Gastroesophageal sphincter (tissue), 4 donors: ENCODE measurements at regions not wholly inside any gene's neighbourhood (a gene's known extent, or its start where the extent isn't known, plus 50 kb on each side); places are given as distances from the start of the nearest gene placed in this dataset.

Source experiments
- ATAC-seq: fragments of 150-250 bp; one replicate; pipeline ENCODE4 v1.9.1; 2016; ENCODE audit warnings: mild to moderate bottlenecking, moderate library complexity
- H3K27ac ChIP-seq, 4 donors: fragments of 200-600 bp; sonication (generic) in 3 of 4; 1 replicate in 3 of 4; 2 replicates in 1 of 4; pipeline ENCODE4 v1.5.1; 2016 to 2019
- H3K27me3 ChIP-seq: fragments of 200-600 bp; sonication (generic); one replicate; pipeline ENCODE4 v1.5.1; 2019
- H3K36me3 ChIP-seq, 2 donors: fragments of 200-600 bp; sonication (generic); one replicate each; pipeline ENCODE4 v1.5.1; 2019; ENCODE audit warnings: control low read depth in 1 of 2
- H3K4me1 ChIP-seq, 3 donors: fragments of 200-600 bp; sonication (generic); 1 replicate in 2 of 3; 2 replicates in 1 of 3; pipeline ENCODE4 v1.5.1; 2016 to 2019; ENCODE audit warnings: control low read depth in 2 of 3
- H3K4me3 ChIP-seq, 2 donors: fragments of 200-600 bp; sonication (generic); one replicate each; pipeline ENCODE4 v1.5.1; 2019; ENCODE audit warnings: mild to moderate bottlenecking in 1 of 2, moderate library complexity in 1 of 2
- H3K9me3 ChIP-seq, 3 donors: fragments of 200-600 bp; sonication (generic); one replicate each; pipeline ENCODE4 v1.5.1; 2017 to 2019; ENCODE audit warnings: control low read depth in 2 of 3
- EP300 ChIP-seq: sonication (generic); formaldehyde crosslinking; IDR thresholded peaks from one replicate; pipeline ENCODE4 v1.6.1; 2017; ENCODE audit warnings: antibody characterized with exemption, mild to moderate bottlenecking
- POLR2A ChIP-seq, 2 donors: fragments of 450-650 bp; IDR thresholded peaks; one replicate each; pipeline ENCODE4 v1.6.1; 2017; ENCODE audit warnings: antibody characterized with exemption in 2 of 2, mild to moderate bottlenecking in 2 of 2, moderate library complexity in 1 of 2
- POLR2AphosphoS5 ChIP-seq: sonication (generic); formaldehyde crosslinking; IDR thresholded peaks from one replicate; pipeline ENCODE4 v1.6.1; 2017; ENCODE audit warnings: antibody characterized with exemption
- WGBS, 2 donors: methylation state at CpG; one replicate each; pipeline ENCODE4 v1.1.5; 2018; ENCODE audit warnings: low coverage in 1 of 2; 5-methylcytosine and 5-hydroxymethylcytosine counted together
- TF ChIP-seq, protein P1 (sequence below), 4 experiments: fragments of 200-600 bp in 2 of 4; fragments of 450-650 bp in 2 of 4; sonication (generic) in 1 of 4; IDR thresholded peaks; one replicate each; pipeline ENCODE4 v1.5.1; 2017 to 2019; ENCODE audit warnings: antibody characterized with exemption in 4 of 4, mild to moderate bottlenecking in 2 of 4, moderate library complexity in 2 of 4

DNA sequence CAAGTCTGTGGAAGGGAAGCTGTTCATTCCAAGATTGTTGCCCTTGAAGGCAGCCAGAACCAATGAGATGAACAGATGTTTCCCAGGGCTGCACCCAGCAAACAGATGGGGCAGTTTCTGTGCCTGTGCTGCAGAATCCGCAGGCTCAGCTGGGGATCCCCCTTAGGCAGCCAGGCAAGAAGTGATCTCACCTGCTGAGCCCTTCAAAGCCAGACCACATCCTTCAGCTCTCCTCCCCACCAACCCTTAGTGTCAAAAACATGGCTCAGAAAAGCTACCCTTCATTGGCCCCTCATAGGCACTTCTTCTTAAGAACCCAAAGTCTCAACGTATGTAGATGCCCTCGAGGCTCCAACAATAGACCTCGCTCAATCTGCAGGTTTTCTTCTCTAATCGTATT, 626.7 kb downstream of the CCDC171 start:
- no peak for TF ChIP-seq POLR2A (IDR thresholded peaks at IDR 0.05)
- TF ChIP-seq EP300, result no peak
- TF ChIP-seq, protein P1, sequence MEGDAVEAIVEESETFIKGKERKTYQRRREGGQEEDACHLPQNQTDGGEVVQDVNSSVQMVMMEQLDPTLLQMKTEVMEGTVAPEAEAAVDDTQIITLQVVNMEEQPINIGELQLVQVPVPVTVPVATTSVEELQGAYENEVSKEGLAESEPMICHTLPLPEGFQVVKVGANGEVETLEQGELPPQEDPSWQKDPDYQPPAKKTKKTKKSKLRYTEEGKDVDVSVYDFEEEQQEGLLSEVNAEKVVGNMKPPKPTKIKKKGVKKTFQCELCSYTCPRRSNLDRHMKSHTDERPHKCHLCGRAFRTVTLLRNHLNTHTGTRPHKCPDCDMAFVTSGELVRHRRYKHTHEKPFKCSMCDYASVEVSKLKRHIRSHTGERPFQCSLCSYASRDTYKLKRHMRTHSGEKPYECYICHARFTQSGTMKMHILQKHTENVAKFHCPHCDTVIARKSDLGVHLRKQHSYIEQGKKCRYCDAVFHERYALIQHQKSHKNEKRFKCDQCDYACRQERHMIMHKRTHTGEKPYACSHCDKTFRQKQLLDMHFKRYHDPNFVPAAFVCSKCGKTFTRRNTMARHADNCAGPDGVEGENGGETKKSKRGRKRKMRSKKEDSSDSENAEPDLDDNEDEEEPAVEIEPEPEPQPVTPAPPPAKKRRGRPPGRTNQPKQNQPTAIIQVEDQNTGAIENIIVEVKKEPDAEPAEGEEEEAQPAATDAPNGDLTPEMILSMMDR (IDR thresholded peaks at IDR 0.05), result no peak
- no peak for TF ChIP-seq POLR2AphosphoS5
- ATAC-seq, result no peak
- WGBS, 2 donors, result 87 to 89% methylated on average over 4 of the region's 5 CpGs

DNA sequence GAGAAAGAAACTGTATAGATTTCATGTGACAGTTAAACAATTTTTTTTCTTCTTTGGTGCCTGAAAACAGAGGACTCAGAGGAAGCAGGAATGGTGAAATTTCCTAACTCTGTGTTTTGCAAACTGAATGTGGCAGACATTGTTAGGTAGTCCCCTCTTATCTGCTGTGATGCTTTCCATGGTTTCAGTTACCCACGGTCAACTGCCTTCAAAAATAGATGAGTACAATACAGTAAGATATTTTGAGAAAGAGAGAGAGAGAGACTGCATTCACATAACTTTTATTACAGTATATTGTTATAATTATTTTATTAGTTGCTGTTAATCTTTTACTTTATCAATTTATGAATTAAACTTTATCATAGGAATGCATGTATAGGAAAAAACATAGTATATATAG, 627.2 kb downstream of the CCDC171 start:
- WGBS, 2 donors, result 64% methylated on average over 1 of the region's 1 CpG; no CpG with 5 or more reads in 1 of the 2 donors
- no peak overlapping the region for H3K27ac ChIP-seq
- no peak overlapping the region for H3K4me3 ChIP-seq
- TF ChIP-seq POLR2AphosphoS5 (no peak), EP300 (no peak), POLR2A (IDR thresholded peaks at IDR 0.05) (no peak)
- TF ChIP-seq, protein P1 (IDR thresholded peaks at IDR 0.05), result no peak
- no peaks in the 10 kb centered on the region for H3K36me3 ChIP-seq
- H3K27me3 ChIP-seq, result no peaks in the 10 kb centered on the region
- ATAC-seq, result no peak
- H3K4me1 ChIP-seq, result peaks cover 0 to 3% (median 0%) of the 10 kb centered on the region in 3 donors
- H3K9me3 ChIP-seq, result no peaks in the 10 kb centered on the region

More for the DNA sequence above, 626.7 kb downstream of the CCDC171 start:
- Histone ChIP-seq H3K27me3 (no peaks in the 10 kb centered on the region), H3K36me3 (no peaks in the 10 kb centered on the region), H3K9me3 (no peaks in the 10 kb centered on the region), H3K4me1 (peaks cover 0 to 3% (median 0%) of the 10 kb centered on the region in 3 donors), H3K27ac (no peak overlapping the region), H3K4me3 (no peak overlapping the region)

DNA sequence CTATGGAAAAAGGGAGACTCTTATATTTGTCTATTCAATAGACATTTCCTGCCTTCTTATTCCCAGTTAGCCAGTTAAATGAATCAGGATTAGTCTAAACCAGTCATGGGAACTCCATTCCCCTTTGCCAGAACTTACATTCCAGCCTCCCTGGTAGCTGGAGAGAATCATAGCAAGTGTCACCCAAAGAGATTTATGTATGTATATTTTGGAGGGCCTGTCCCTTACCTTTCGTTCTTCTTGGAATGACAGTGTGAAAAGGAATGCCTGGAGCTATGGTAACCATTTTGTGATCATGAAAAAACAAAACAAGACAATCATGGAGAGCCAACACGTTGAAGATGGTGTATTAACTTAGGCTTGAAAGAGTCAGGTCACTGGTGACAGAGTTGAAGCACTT, 627.7 kb downstream of the CCDC171 start:
- H3K27ac ChIP-seq, result no peak overlapping the region

DNA sequence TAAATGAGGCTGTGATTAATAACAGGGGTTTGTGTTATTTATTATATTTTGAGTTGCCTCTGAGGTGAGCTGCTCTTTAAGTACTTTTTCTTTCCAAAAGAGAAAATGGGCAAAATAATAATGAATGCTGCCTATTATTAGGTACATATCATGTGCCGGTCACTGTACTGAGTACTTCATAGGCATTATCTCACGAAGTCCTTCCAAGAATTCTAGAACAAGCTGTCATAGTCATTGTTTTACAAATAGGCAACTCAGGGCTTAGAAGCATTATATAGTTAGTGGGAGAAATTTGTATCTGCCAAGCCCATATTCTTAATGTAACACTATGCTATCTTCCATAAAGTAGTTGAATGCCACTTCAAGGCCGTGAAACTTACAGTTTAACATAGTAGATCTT, 628.7 kb downstream of the CCDC171 start:
- H3K9me3 ChIP-seq, result no peaks in the 10 kb centered on the region
- no peak overlapping the region for H3K27ac ChIP-seq
- 63 to 64% methylated on average over 3 of the region's 3 CpGs for WGBS, 2 donors
- no peak overlapping the region for H3K4me3 ChIP-seq
- no peaks in the 10 kb centered on the region for H3K27me3 ChIP-seq
- no peaks in the 10 kb centered on the region for H3K36me3 ChIP-seq
- ATAC-seq, result no peak
- H3K4me1 ChIP-seq, result peaks cover 0 to 3% (median 0%) of the 10 kb centered on the region in 3 donors
- TF ChIP-seq, protein P1 (IDR thresholded peaks at IDR 0.05), result no peak
- TF ChIP-seq EP300 (no peak), POLR2A (IDR thresholded peaks at IDR 0.05) (no peak)

More for the DNA sequence above, 627.7 kb downstream of the CCDC171 start:
- ATAC-seq, result no peak
- Histone ChIP-seq H3K9me3 (no peaks in the 10 kb centered on the region), H3K36me3 (no peaks in the 10 kb centered on the region), H3K4me1 (peaks cover 0 to 3% (median 0%) of the 10 kb centered on the region in 3 donors), H3K27me3 (no peaks in the 10 kb centered on the region), H3K4me3 (no peak overlapping the region)
- TF ChIP-seq, protein P1 (IDR thresholded peaks at IDR 0.05), result no peak
- 4 to 43% methylated on average over 1 to 2 of the region's 2 CpGs for WGBS, 2 donors

DNA sequence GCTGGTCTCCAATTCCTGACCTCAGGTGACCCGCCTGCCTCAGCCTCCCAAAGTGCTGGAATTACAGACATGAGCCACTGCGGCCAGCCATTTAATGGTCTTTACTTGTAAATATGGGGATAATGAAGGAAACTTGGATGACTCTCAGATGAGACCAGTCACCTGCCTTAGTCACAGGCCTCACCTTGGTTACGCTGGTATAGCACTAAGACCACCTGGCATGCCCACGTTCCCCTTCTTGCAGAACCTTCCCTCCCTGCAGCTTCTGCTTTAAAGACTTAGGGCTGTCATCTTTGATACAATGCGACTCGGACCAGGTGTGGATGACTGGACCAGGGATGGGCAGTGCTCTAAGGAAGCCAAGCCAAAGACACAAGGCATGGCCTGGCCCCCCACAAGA, 629.9 kb downstream of the CCDC171 start:
- Histone ChIP-seq H3K27me3 (no peaks in the 10 kb centered on the region), H3K4me1 (peaks cover 0 to 3% (median 0%) of the 10 kb centered on the region in 3 donors), H3K4me3 (no peak overlapping the region), H3K36me3 (no peaks in the 10 kb centered on the region), H3K27ac (no peak overlapping the region), H3K9me3 (no peaks in the 10 kb centered on the region)
- no peak for ATAC-seq
- WGBS, 2 donors, result 96 to 100% methylated on average over 4 to 5 of the region's 6 CpGs
- TF ChIP-seq POLR2A (IDR thresholded peaks at IDR 0.05) (no peak), EP300 (no peak), POLR2AphosphoS5 (no peak)
- TF ChIP-seq, protein P1 (IDR thresholded peaks at IDR 0.05), result no peak
